ENCODE measurements at regions not wholly inside any gene's neighbourhood (a gene's known extent, or its start where the extent isn't known, plus 50 kb on each side); places are given as distances from the start of the nearest gene placed in this dataset.

DNA sequence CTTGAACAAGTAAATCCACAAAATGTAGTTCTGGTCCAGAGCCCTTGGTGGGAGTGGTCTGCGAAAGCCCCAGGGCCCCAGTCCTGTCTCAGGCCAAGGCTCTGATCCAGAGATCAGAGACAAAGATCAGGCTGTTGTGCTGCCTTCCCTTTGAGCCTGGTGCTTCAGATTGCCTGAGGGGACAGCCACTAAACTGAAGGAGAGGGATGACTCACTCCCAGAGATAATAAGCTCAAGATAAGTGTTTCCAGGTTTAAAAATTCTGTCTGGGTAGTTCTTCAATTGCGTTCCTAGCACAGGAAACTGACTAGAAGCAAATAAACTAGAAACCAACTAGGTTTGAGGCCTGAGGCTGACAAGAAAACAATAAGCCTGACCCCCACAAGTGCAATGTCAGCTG lies 190.2 kb downstream of the RAMP3 start:
- TF ChIP-seq EZH2 (IDR thresholded peaks at IDR 0.05; ENCODE audit: borderline replicate concordance, insufficient read depth, low read length, poor library complexity, severe bottlenecking) = no peak
- TF ChIP-seq, protein P1, sequence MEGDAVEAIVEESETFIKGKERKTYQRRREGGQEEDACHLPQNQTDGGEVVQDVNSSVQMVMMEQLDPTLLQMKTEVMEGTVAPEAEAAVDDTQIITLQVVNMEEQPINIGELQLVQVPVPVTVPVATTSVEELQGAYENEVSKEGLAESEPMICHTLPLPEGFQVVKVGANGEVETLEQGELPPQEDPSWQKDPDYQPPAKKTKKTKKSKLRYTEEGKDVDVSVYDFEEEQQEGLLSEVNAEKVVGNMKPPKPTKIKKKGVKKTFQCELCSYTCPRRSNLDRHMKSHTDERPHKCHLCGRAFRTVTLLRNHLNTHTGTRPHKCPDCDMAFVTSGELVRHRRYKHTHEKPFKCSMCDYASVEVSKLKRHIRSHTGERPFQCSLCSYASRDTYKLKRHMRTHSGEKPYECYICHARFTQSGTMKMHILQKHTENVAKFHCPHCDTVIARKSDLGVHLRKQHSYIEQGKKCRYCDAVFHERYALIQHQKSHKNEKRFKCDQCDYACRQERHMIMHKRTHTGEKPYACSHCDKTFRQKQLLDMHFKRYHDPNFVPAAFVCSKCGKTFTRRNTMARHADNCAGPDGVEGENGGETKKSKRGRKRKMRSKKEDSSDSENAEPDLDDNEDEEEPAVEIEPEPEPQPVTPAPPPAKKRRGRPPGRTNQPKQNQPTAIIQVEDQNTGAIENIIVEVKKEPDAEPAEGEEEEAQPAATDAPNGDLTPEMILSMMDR (IDR thresholded peaks at IDR 0.05; ENCODE audit: poor library complexity, severe bottlenecking) = no peak
- no peak for TF ChIP-seq SMC3 (conservative IDR thresholded peaks at IDR 0.05; ENCODE audit: poor library complexity)
- no peak for TF ChIP-seq POLR2AphosphoS5 (IDR thresholded peaks at IDR 0.05)
- no peak for TF ChIP-seq EP300 (conservative IDR thresholded peaks at IDR 0.05; ENCODE audit: poor library complexity, severe bottlenecking)

Data from neural cell (in vitro differentiated cells).